GM23338 (cell line): ENCODE measurements at regions not wholly inside any gene's neighbourhood (a gene's known extent, or its start where the extent isn't known, plus 50 kb on each side); places are given as distances from the start of the nearest gene placed in this dataset.

ENCODE experiments used
- ATAC-seq: fragments of 200-7000 bp; cut with Tn5 transposase; 3 replicates; pipeline ENCODE4 v1.9.1; 2020
- DNase-seq: peaks from one replicate; pipeline ENCODE4 v3.0.0-alpha.2; 2015; ENCODE audit warnings: low spot score
- H2AFZ ChIP-seq: fragments of 200-600 bp; sonication (generic); 2 replicates; pipeline ENCODE4 v1.8.0; 2016; ENCODE audit warnings: antibody characterized with exemption, mild to moderate bottlenecking, moderate library complexity
- H3F3A ChIP-seq: fragments of 200-600 bp; sonication (generic); replicated peaks from 2 replicates; pipeline ENCODE4 v1.8.0; 2017; ENCODE audit warnings: antibody characterized with exemption, mixed run types, low read depth
- H3K27ac ChIP-seq: fragments of 200-600 bp; sonication (generic); 2 replicates; pipeline ENCODE4 v1.6.1; 2016; ENCODE audit warnings: low read depth
- H3K27me3 ChIP-seq: fragments of 200-600 bp; sonication (generic); 2 replicates; pipeline ENCODE4 v1.8.0; 2016; ENCODE audit warnings: mild to moderate bottlenecking, mixed run types, moderate library complexity; ENCODE audit not compliant: insufficient read depth
- H3K36me3 ChIP-seq: fragments of 200-600 bp; sonication (generic); 2 replicates; pipeline ENCODE4 v1.8.0; 2016; ENCODE audit warnings: mild to moderate bottlenecking; ENCODE audit not compliant: insufficient read depth
- H3K4me1 ChIP-seq: fragments of 200-600 bp; sonication (generic); 2 replicates; pipeline ENCODE4 v1.8.0; 2016; ENCODE audit warnings: mild to moderate bottlenecking, moderate library complexity; ENCODE audit not compliant: insufficient read depth
- H3K4me2 ChIP-seq: fragments of 200-600 bp; sonication (generic); 2 replicates; pipeline ENCODE4 v1.7.1; 2017; ENCODE audit warnings: mixed run types
- H3K4me3 ChIP-seq: fragments of 200-600 bp; sonication (generic); 2 replicates; pipeline ENCODE4 v1.6.1; 2016; ENCODE audit warnings: mixed run types
- H3K79me2 ChIP-seq: fragments of 200-600 bp; sonication (generic); replicated peaks from 2 replicates; pipeline ENCODE4 v1.8.0; 2017; ENCODE audit warnings: mild to moderate bottlenecking; ENCODE audit not compliant: insufficient read depth
- H3K9me2 ChIP-seq: fragments of 200-600 bp; sonication (generic); 2 replicates; pipeline ENCODE4 v1.8.0; 2017; ENCODE audit not compliant: insufficient read depth
- H4K20me1 ChIP-seq: fragments of 200-600 bp; sonication (generic); replicated peaks from 2 replicates; pipeline ENCODE4 v1.8.0; 2017; ENCODE audit warnings: mild to moderate bottlenecking; ENCODE audit not compliant: insufficient read depth
- H3K27ac Mint-ChIP-seq: 2 replicates; pipeline ENCODE4 v1.8.0; 2020; ENCODE audit warnings: inconsistent platforms, mild to moderate bottlenecking, moderate library complexity, mixed read lengths
- H3K27me3 Mint-ChIP-seq: 3 replicates; pipeline ENCODE4 v1.8.0; 2022; ENCODE audit warnings: low read depth, mild to moderate bottlenecking, moderate library complexity, mixed read lengths, inconsistent platforms; ENCODE audit not compliant: insufficient read depth, poor library complexity
- H3K36me3 Mint-ChIP-seq: 3 replicates; pipeline ENCODE4 v1.8.0; 2021; ENCODE audit warnings: low read depth, mild to moderate bottlenecking, inconsistent platforms, moderate library complexity, mixed read lengths
- H3K4me1 Mint-ChIP-seq: 3 replicates; pipeline ENCODE4 v1.8.0; 2020; ENCODE audit warnings: mild to moderate bottlenecking, inconsistent platforms, mixed read lengths
- H3K4me3 Mint-ChIP-seq: 3 replicates; pipeline ENCODE4 v1.8.0; 2021; ENCODE audit warnings: moderate library complexity, mild to moderate bottlenecking, inconsistent platforms, mixed read lengths
- H3K9me3 Mint-ChIP-seq: 3 replicates; pipeline ENCODE4 v1.8.0; 2020; ENCODE audit warnings: moderate library complexity, mild to moderate bottlenecking, inconsistent platforms, mixed read lengths
- CREB1 ChIP-seq: fragments of 250-450 bp; sonication (Bioruptor Pico); IDR thresholded peaks from 2 replicates; pipeline ENCODE4 v1.5.0; 2020; ENCODE audit warnings: low read depth, mild to moderate bottlenecking, moderate library complexity
- ETS1 ChIP-seq: IDR thresholded peaks from 2 replicates; pipeline ENCODE4 v1.6.1; 2016; ENCODE audit warnings: antibody characterized with exemption
- EZH2 ChIP-seq: fragments of 200-600 bp; sonication (generic); IDR thresholded peaks from one replicate; pipeline ENCODE4 v1.8.0; 2017; ENCODE audit warnings: antibody characterized with exemption, mild to moderate bottlenecking, low read depth; ENCODE audit not compliant: unreplicated experiment
- EZH2phosphoT487 ChIP-seq: fragments of 200-600 bp; sonication (generic); IDR thresholded peaks from one replicate; pipeline ENCODE4 v1.8.1; 2018; ENCODE audit warnings: antibody characterized with exemption; ENCODE audit not compliant: unreplicated experiment
- JUNB ChIP-seq: IDR thresholded peaks from one replicate; pipeline ENCODE4 v1.6.1; 2016; ENCODE audit warnings: antibody characterized with exemption; ENCODE audit not compliant: unreplicated experiment
- NANOG ChIP-seq: IDR thresholded peaks from 2 replicates; pipeline ENCODE4 v1.6.1; 2016; ENCODE audit warnings: antibody characterized with exemption, borderline replicate concordance
- POLR2AphosphoS5 ChIP-seq: IDR thresholded peaks from 2 replicates; pipeline ENCODE4 v1.6.1; 2016; ENCODE audit warnings: antibody characterized with exemption, low read depth
- REST ChIP-seq: IDR thresholded peaks from one replicate; pipeline ENCODE4 v1.6.1; 2018; ENCODE audit warnings: antibody characterized with exemption; ENCODE audit not compliant: unreplicated experiment
- STAT1 ChIP-seq: IDR thresholded peaks from one replicate; pipeline ENCODE4 v1.6.1; 2016; ENCODE audit warnings: antibody characterized with exemption; ENCODE audit not compliant: unreplicated experiment
- ZNF114 ChIP-seq: fragments of 250-450 bp; sonication (Bioruptor Pico); IDR thresholded peaks from 2 replicates; pipeline ENCODE4 v1.5.0; 2020; ENCODE audit warnings: mild to moderate bottlenecking, moderate library complexity
- ZNF331 ChIP-seq: fragments of 250-450 bp; sonication (Bioruptor Pico); IDR thresholded peaks from 2 replicates; pipeline ENCODE4 v1.5.0; 2020; ENCODE audit warnings: low read depth, mild to moderate bottlenecking, moderate library complexity
- ZNF462 ChIP-seq: fragments of 250-450 bp; sonication (Bioruptor Pico); IDR thresholded peaks from 2 replicates; pipeline ENCODE4 v1.5.0; 2020; ENCODE audit warnings: mild to moderate bottlenecking, moderate library complexity
- TF ChIP-seq, protein P1 (sequence below), 2 experiments: fragments of 200-600 bp in 1 of 2; sonication (generic) in 1 of 2; conservative IDR thresholded peaks; 2 replicates each; pipeline versions ENCODE4 v1.5.1 to v1.6.1; 2016 to 2017; ENCODE audit warnings: antibody characterized with exemption in 2 of 2, low read depth in 2 of 2, mild to moderate bottlenecking in 2 of 2, moderate library complexity in 1 of 2

GRCh38 chr2:223314811-223315210, 262.8 kb downstream of the KCNE4 start (continued):
- TF ChIP-seq NANOG (no peak), JUNB (no peak), EZH2 (no peak), ZNF114 (CRISPR knock-in tag) (no peak)

- no peaks in the 10 kb centered on the region; the same call in 2 of the 3 replicates for H3K9me3 Mint-ChIP-seq
- H3K36me3 ChIP-seq: no peaks in the 10 kb centered on the region
- H3K27me3 Mint-ChIP-seq: peaks cover under 1% of the 10 kb centered on the region
- no peak overlapping the region for H3K27ac Mint-ChIP-seq
- 0 out of 2 replicates have a peak, but pooled peaks cover 2% of the 10 kb centered on the region for H3K9me2 ChIP-seq
- H3K27me3 ChIP-seq: no peaks in the 10 kb centered on the region
- no peak for DNase-seq
- no peaks in the 10 kb centered on the region for H3K36me3 Mint-ChIP-seq
- no peaks in the 10 kb centered on the region for H4K20me1 ChIP-seq
- H3K27ac ChIP-seq: no peak overlapping the region
- no peak overlapping the region for H2AFZ ChIP-seq
- H3K4me1 ChIP-seq: no peaks in the 10 kb centered on the region
- no peak overlapping the region for H3K4me2 ChIP-seq
- no peak overlapping the region for H3K4me3 ChIP-seq
- H3K79me2 ChIP-seq: no peaks in the 10 kb centered on the region
- H3F3A ChIP-seq: no peaks in the 10 kb centered on the region
- no peak overlapping the region for H3K4me3 Mint-ChIP-seq
- TF ChIP-seq POLR2AphosphoS5 (no peak), EZH2phosphoT487 (no peak), STAT1 (no peak), ETS1 (no peak), NANOG (no peak), EZH2 (no peak), ZNF331 (CRISPR knock-in tag) (no peak), JUNB (no peak), ZNF462 (CRISPR knock-in tag) (no peak), CREB1 (CRISPR knock-in tag) (no peak), ZNF114 (CRISPR knock-in tag) (no peak), REST (no peak)
- TF ChIP-seq, protein P1, sequence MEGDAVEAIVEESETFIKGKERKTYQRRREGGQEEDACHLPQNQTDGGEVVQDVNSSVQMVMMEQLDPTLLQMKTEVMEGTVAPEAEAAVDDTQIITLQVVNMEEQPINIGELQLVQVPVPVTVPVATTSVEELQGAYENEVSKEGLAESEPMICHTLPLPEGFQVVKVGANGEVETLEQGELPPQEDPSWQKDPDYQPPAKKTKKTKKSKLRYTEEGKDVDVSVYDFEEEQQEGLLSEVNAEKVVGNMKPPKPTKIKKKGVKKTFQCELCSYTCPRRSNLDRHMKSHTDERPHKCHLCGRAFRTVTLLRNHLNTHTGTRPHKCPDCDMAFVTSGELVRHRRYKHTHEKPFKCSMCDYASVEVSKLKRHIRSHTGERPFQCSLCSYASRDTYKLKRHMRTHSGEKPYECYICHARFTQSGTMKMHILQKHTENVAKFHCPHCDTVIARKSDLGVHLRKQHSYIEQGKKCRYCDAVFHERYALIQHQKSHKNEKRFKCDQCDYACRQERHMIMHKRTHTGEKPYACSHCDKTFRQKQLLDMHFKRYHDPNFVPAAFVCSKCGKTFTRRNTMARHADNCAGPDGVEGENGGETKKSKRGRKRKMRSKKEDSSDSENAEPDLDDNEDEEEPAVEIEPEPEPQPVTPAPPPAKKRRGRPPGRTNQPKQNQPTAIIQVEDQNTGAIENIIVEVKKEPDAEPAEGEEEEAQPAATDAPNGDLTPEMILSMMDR (conservative IDR thresholded peaks at IDR 0.05; ENCODE audit: low read depth in 2 of 2): no peak
- ATAC-seq: no peak
- no peaks in the 10 kb centered on the region for H3K4me1 Mint-ChIP-seq
Measured at GRCh38 chr2:223315813-223316212, 263.8 kb downstream of the KCNE4 start.
